WTC11 (cell line): ENCODE measurements at regions not wholly inside any gene's neighbourhood (a gene's known extent, or its start where the extent isn't known, plus 50 kb on each side); places are given as distances from the start of the nearest gene placed in this dataset.

Experiments used
- ATAC-seq: fragments of 200-7000 bp; cut with Tn5 transposase; 2 replicates; pipeline ENCODE4 v1.10.0; 2021; ENCODE audit warnings: mild to moderate bottlenecking, moderate library complexity
- CTCF ChIA-PET: fragments of 300-600 bp; sonication (Branson Sonifier 250); formaldehyde crosslinking; loops from one replicate; lab custom pipeline; 2021; ENCODE audit warnings: antibody characterized with exemption; lab: Charles Lee
- POLR2A ChIA-PET: fragments of 350-600 bp; sonication (Branson Sonifier 250); formaldehyde crosslinking; loops from one replicate; lab custom pipeline; 2021; ENCODE audit warnings: antibody characterized with exemption; lab: Charles Lee
- DNase-seq: peaks from one replicate; pipeline ENCODE4 v3.0.0; 2021; ENCODE audit warnings: low spot score
- H3K27ac Mint-ChIP-seq: 2 replicates; pipeline ENCODE4 v1.8.0; 2021; ENCODE audit warnings: mixed read lengths
- H3K27me3 Mint-ChIP-seq: 2 replicates; pipeline ENCODE4 v1.8.0; 2021; ENCODE audit warnings: low read depth, mild to moderate bottlenecking, moderate library complexity, mixed read lengths
- H3K36me3 Mint-ChIP-seq: 2 replicates; pipeline ENCODE4 v1.8.0; 2021; ENCODE audit warnings: mixed read lengths
- H3K4me1 Mint-ChIP-seq: 2 replicates; pipeline ENCODE4 v1.8.0; 2022; ENCODE audit warnings: mixed read lengths
- H3K4me3 Mint-ChIP-seq: 2 replicates; pipeline ENCODE4 v1.8.0; 2021; ENCODE audit warnings: mild to moderate bottlenecking, moderate library complexity, mixed read lengths
- H3K9me3 Mint-ChIP-seq: 2 replicates; pipeline ENCODE4 v1.8.0; 2021; ENCODE audit warnings: mixed read lengths
- ATF1 ChIP-seq: sonication (generic); formaldehyde crosslinking; IDR thresholded peaks from 2 replicates; pipeline ENCODE4 v1.8.1; 2023; ENCODE audit warnings: mild to moderate bottlenecking, moderate library complexity, missing genetic modification reagents
- ATF2 ChIP-seq: sonication (generic); formaldehyde crosslinking; IDR thresholded peaks from 2 replicates; pipeline ENCODE4 v1.8.1; 2022; ENCODE audit warnings: low read depth, missing genetic modification reagents, borderline replicate concordance
- ATF3 ChIP-seq: sonication (generic); formaldehyde crosslinking; conservative IDR thresholded peaks from 2 replicates; pipeline ENCODE4 v1.8.1; 2022; ENCODE audit warnings: mild to moderate bottlenecking, missing genetic modification reagents
- CBFB ChIP-seq: sonication (generic); formaldehyde crosslinking; IDR thresholded peaks from 2 replicates; pipeline ENCODE4 v1.8.1; 2022; ENCODE audit warnings: mild to moderate bottlenecking, low read depth, missing genetic modification reagents
- E2F1 ChIP-seq: sonication (generic); formaldehyde crosslinking; IDR thresholded peaks from 2 replicates; pipeline ENCODE4 v1.8.0; 2022; ENCODE audit warnings: mild to moderate bottlenecking, missing genetic modification reagents
- E2F4 ChIP-seq: sonication (generic); formaldehyde crosslinking; IDR thresholded peaks from 2 replicates; pipeline ENCODE4 v1.8.1; 2022; ENCODE audit warnings: low read depth, mild to moderate bottlenecking, moderate library complexity, missing genetic modification reagents, borderline replicate concordance
- ETV6 ChIP-seq: sonication (generic); formaldehyde crosslinking; IDR thresholded peaks from 2 replicates; pipeline ENCODE4 v1.8.1; 2022; ENCODE audit warnings: mild to moderate bottlenecking, missing genetic modification reagents
- FOXK1 ChIP-seq: sonication (generic); formaldehyde crosslinking; IDR thresholded peaks from 2 replicates; pipeline ENCODE4 v1.8.0; 2022; ENCODE audit warnings: mild to moderate bottlenecking, moderate library complexity, missing genetic modification reagents
- GABPB1 ChIP-seq: sonication (generic); formaldehyde crosslinking; IDR thresholded peaks from 2 replicates; pipeline ENCODE4 v1.8.1; 2023; ENCODE audit warnings: mild to moderate bottlenecking, missing genetic modification reagents
- GRHL2 ChIP-seq: fragments of 250-450 bp; sonication (Bioruptor Pico); IDR thresholded peaks from 2 replicates; pipeline ENCODE4 v1.8.0; 2022; ENCODE audit warnings: mild to moderate bottlenecking, moderate library complexity; ENCODE audit not compliant: insufficient replicate concordance, severe bottlenecking
- JAZF1 ChIP-seq: fragments of 250-450 bp; sonication (Bioruptor Pico); IDR thresholded peaks from 2 replicates; pipeline ENCODE4 v1.9.0; 2021; ENCODE audit warnings: moderate library complexity, mild to moderate bottlenecking, inconsistent platforms
- MAX ChIP-seq: sonication (generic); formaldehyde crosslinking; IDR thresholded peaks from 2 replicates; pipeline ENCODE4 v1.8.0; 2022; ENCODE audit warnings: mild to moderate bottlenecking, missing genetic modification reagents
- MYBL2 ChIP-seq: sonication (generic); formaldehyde crosslinking; IDR thresholded peaks from 2 replicates; pipeline ENCODE4 v1.8.1; 2023; ENCODE audit warnings: mild to moderate bottlenecking, moderate library complexity, missing genetic modification reagents
- NFE2L1 ChIP-seq: sonication (generic); formaldehyde crosslinking; IDR thresholded peaks from 2 replicates; pipeline ENCODE4 v1.8.1; 2023; ENCODE audit warnings: missing genetic modification reagents
- NR1H2 ChIP-seq: sonication (generic); formaldehyde crosslinking; IDR thresholded peaks from 2 replicates; pipeline ENCODE4 v1.9.0; 2021; ENCODE audit warnings: mild to moderate bottlenecking, moderate library complexity, missing genetic modification reagents
- OVOL2 ChIP-seq: fragments of 250-450 bp; sonication (Bioruptor Pico); IDR thresholded peaks from 2 replicates; pipeline ENCODE4 v1.9.0; 2021; ENCODE audit warnings: mild to moderate bottlenecking, borderline replicate concordance
- PRRX2 ChIP-seq: fragments of 250-450 bp; sonication (Bioruptor Pico); IDR thresholded peaks from 2 replicates; pipeline ENCODE4 v1.8.0; 2021; ENCODE audit warnings: mild to moderate bottlenecking
- TEAD1 ChIP-seq: sonication (generic); formaldehyde crosslinking; IDR thresholded peaks from 2 replicates; pipeline ENCODE4 v1.8.0; 2022; ENCODE audit warnings: mild to moderate bottlenecking, missing genetic modification reagents
- TP53 ChIP-seq: sonication (generic); formaldehyde crosslinking; IDR thresholded peaks from 2 replicates; pipeline ENCODE4 v1.8.1; 2023; ENCODE audit warnings: mild to moderate bottlenecking, missing genetic modification reagents
- ZNF121 ChIP-seq: sonication (generic); formaldehyde crosslinking; IDR thresholded peaks from 2 replicates; pipeline ENCODE4 v1.8.0; 2023; ENCODE audit warnings: missing genetic modification reagents
- ZNF532 ChIP-seq: fragments of 250-450 bp; sonication (Bioruptor Pico); IDR thresholded peaks from 2 replicates; pipeline ENCODE4 v1.9.0; 2021; ENCODE audit warnings: mild to moderate bottlenecking, borderline replicate concordance
- ZNF671 ChIP-seq: fragments of 250-450 bp; sonication (Bioruptor Pico); IDR thresholded peaks from 2 replicates; pipeline ENCODE4 v1.8.0; 2021; ENCODE audit warnings: mild to moderate bottlenecking

- peaks cover 3% of the 10 kb centered on the region for H3K27me3 Mint-ChIP-seq
- DNase-seq (no peak), ATAC-seq (no peak)
- H3K27ac Mint-ChIP-seq: no peak overlapping the region
- H3K9me3 Mint-ChIP-seq: no peaks in the 10 kb centered on the region
- no peak overlapping the region for H3K4me3 Mint-ChIP-seq
- CTCF ChIA-PET: no interaction called here
- H3K36me3 Mint-ChIP-seq: no peaks in the 10 kb centered on the region
- POLR2A ChIA-PET: no interaction called here
- H3K4me1 Mint-ChIP-seq: no peaks in the 10 kb centered on the region
- TF ChIP-seq E2F4 (no peak), ATF3 (CRISPR knock-in tag) (no peak), GABPB1 (CRISPR knock-in tag) (no peak), OVOL2 (CRISPR knock-in tag) (no peak), TP53 (no peak), MAX (no peak), JAZF1 (CRISPR knock-in tag) (no peak), NR1H2 (no peak), E2F1 (CRISPR knock-in tag) (no peak), ZNF532 (CRISPR knock-in tag) (no peak), PRRX2 (CRISPR knock-in tag) (no peak), ATF2 (no peak)
Observed at GRCh38 chr7:41272664-41273063, 430.2 kb downstream of the INHBA start.

- CTCF ChIA-PET: interaction anchor here (0.7 kb wide), 1 partner anchor 443 kb away, joined by 3 read pairs; no protein-coding TSS in a partner anchor
- TF ChIP-seq FOXK1 (CRISPR knock-in tag) (no peak), ZNF671 (CRISPR knock-in tag) (no peak), ETV6 (CRISPR knock-in tag) (no peak), ZNF121 (CRISPR knock-in tag) (no peak), TEAD1 (CRISPR knock-in tag) (no peak), CBFB (CRISPR knock-in tag) (no peak), GRHL2 (CRISPR knock-in tag) (no peak), MYBL2 (CRISPR knock-in tag) (no peak), NFE2L1 (CRISPR knock-in tag) (no peak), ATF1 (CRISPR knock-in tag) (no peak)
- Mint-ChIP-seq H3K27me3 (0 out of 2 replicates have a peak, but pooled peaks cover 3% of the 10 kb centered on the region), H3K4me3 (no peak overlapping the region), H3K36me3 (no peaks in the 10 kb centered on the region), H3K9me3 (no peaks in the 10 kb centered on the region), H3K4me1 (no peaks in the 10 kb centered on the region), H3K27ac (no peak overlapping the region)
- DNase-seq: no peak
- POLR2A ChIA-PET: no interaction called here
- no peak for ATAC-seq
Observed at GRCh38 chr7:41268878-41269277, 434.0 kb downstream of the INHBA start.
